Upper lobe of left lung (tissue), 4 donors: ENCODE measurements at regions not wholly inside any gene's neighbourhood (a gene's known extent, or its start where the extent isn't known, plus 50 kb on each side); places are given as distances from the start of the nearest gene placed in this dataset.

Experiments used
- CTCF ChIP-seq, 6 experiments: fragments of 450-650 bp in 4 of 6; fragments of 200-600 bp in 2 of 6; sonication (generic) in 2 of 6; IDR thresholded peaks; one replicate each; pipeline ENCODE4 v1.5.1; 2016 to 2019; ENCODE audit warnings: antibody characterized with exemption in 6 of 6
- EP300 ChIP-seq, 4 donors: sonication (generic); formaldehyde crosslinking; IDR thresholded peaks; one replicate each; pipeline ENCODE4 v1.5.1; 2017; ENCODE audit warnings: antibody characterized with exemption in 4 of 4, control low read depth in 2 of 4
- POLR2AphosphoS5 ChIP-seq, 2 donors: sonication (generic); formaldehyde crosslinking; IDR thresholded peaks; one replicate each; pipeline ENCODE4 v1.5.1; 2017; ENCODE audit warnings: antibody characterized with exemption in 2 of 2

- TF ChIP-seq CTCF (IDR thresholded peaks at IDR 0.05) (no peak), POLR2AphosphoS5 (IDR thresholded peaks at IDR 0.05) (no peak), EP300 (IDR thresholded peaks at IDR 0.05) (no peak)
Observed at GRCh38 chr3:105051111-105051510, 315.6 kb upstream of the ALCAM start.
